Smooth muscle cell (in vitro differentiated cells): ENCODE measurements at regions not wholly inside any gene's neighbourhood (a gene's known extent, or its start where the extent isn't known, plus 50 kb on each side); places are given as distances from the start of the nearest gene placed in this dataset.
"Not testable (repeated sequence)": the region's sequence is repeated elsewhere in the genome, so short reads cannot be mapped to it uniquely, and the experiment has no call there.

Source experiments
- DNase-seq: peaks from one replicate; lab custom pipeline; 2025; ENCODE audit not compliant: unreplicated experiment; lab: John Stamatoyannopoulos, UW
- H2AFZ ChIP-seq: fragments of 200-600 bp; sonication (generic); 2 replicates; pipeline ENCODE4 v1.6.0; 2016; ENCODE audit warnings: antibody characterized with exemption, low read depth, mild to moderate bottlenecking
- H3F3A ChIP-seq: fragments of 200-600 bp; sonication (generic); 2 replicates; pipeline ENCODE4 v1.6.0; 2017; ENCODE audit warnings: antibody characterized with exemption, low read depth
- H3K27ac ChIP-seq: fragments of 200-600 bp; sonication (generic); 2 replicates; pipeline ENCODE4 v1.5.1; 2016; ENCODE audit warnings: low read depth, mild to moderate bottlenecking
- H3K27me3 ChIP-seq: fragments of 200-600 bp; sonication (generic); 2 replicates; pipeline ENCODE4 v1.6.1; 2016; ENCODE audit warnings: low read depth, mild to moderate bottlenecking
- H3K36me3 ChIP-seq: fragments of 200-600 bp; sonication (generic); 2 replicates; pipeline ENCODE4 v1.5.1; 2016; ENCODE audit warnings: low read depth
- H3K4me1 ChIP-seq: fragments of 200-600 bp; sonication (generic); 2 replicates; pipeline ENCODE4 v1.5.1; 2016; ENCODE audit warnings: low read depth
- H3K4me2 ChIP-seq: fragments of 200-600 bp; sonication (generic); 2 replicates; pipeline ENCODE4 v1.6.0; 2016; ENCODE audit warnings: mild to moderate bottlenecking
- H3K4me3 ChIP-seq: fragments of 200-600 bp; sonication (generic); 2 replicates; pipeline ENCODE4 v1.5.1; 2016; ENCODE audit warnings: mild to moderate bottlenecking
- H3K79me2 ChIP-seq: fragments of 200-600 bp; sonication (generic); 2 replicates; pipeline ENCODE4 v1.6.0; 2016; ENCODE audit warnings: low read depth, mild to moderate bottlenecking
- H3K9ac ChIP-seq: fragments of 200-600 bp; sonication (generic); 2 replicates; pipeline ENCODE4 v1.6.0; 2016; ENCODE audit warnings: low read depth
- H3K9me3 ChIP-seq: fragments of 200-600 bp; sonication (generic); replicated peaks from 2 replicates; pipeline ENCODE4 v1.5.1; 2016; ENCODE audit warnings: low read depth
- H4K20me1 ChIP-seq: fragments of 200-600 bp; sonication (generic); 2 replicates; pipeline ENCODE4 v1.6.0; 2016; ENCODE audit warnings: low read depth
- CTCF ChIP-seq: fragments of 200-600 bp; sonication (generic); IDR thresholded peaks from 2 replicates; pipeline ENCODE4 v1.5.1; 2017; ENCODE audit warnings: borderline replicate concordance, mild to moderate bottlenecking, antibody characterized with exemption; ENCODE audit not compliant: insufficient read depth, poor library complexity, severe bottlenecking
- WGBS: methylation state at CpG from one replicate; pipeline ENCODE4 v1.1.7; 2016; ENCODE audit warnings: low lambda C conversion rate; 5-methylcytosine and 5-hydroxymethylcytosine counted together

DNA sequence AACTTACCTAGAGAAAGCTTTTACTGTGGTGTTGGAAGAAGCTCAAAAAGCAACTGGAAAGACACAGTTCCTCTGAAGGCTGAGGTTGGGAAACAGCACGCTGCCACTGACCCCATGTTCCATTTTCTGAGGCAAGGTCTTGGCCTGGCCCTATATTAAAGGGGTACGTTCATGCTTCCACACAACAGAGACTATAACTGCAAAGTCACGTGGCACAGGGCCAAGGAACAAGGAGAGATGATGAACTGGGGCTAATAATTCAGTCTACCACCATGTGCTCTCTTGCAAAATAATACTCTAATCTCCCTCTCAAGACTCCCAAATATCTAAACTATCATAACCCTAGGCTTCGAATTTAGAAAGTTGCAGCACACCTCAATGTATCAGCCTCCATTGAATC lies 381.6 kb downstream of the DSEL start:
- Histone ChIP-seq H3K9ac (no peak overlapping the region), H3K27ac (no peak overlapping the region), H3K27me3 (no peaks in the 10 kb centered on the region), H4K20me1 (no peaks in the 10 kb centered on the region), H3K4me2 (no peak overlapping the region), H3K79me2 (no peaks in the 10 kb centered on the region), H2AFZ (no peak overlapping the region), H3K36me3 (no peaks in the 10 kb centered on the region), H3K4me1 (no peaks in the 10 kb centered on the region), H3F3A (no peaks in the 10 kb centered on the region), H3K4me3 (no peak overlapping the region), H3K9me3 (no peaks in the 10 kb centered on the region)
- no peak for DNase-seq
- 93% methylated on average over 4 of the region's 4 CpGs for WGBS
- no peak for TF ChIP-seq CTCF

DNA sequence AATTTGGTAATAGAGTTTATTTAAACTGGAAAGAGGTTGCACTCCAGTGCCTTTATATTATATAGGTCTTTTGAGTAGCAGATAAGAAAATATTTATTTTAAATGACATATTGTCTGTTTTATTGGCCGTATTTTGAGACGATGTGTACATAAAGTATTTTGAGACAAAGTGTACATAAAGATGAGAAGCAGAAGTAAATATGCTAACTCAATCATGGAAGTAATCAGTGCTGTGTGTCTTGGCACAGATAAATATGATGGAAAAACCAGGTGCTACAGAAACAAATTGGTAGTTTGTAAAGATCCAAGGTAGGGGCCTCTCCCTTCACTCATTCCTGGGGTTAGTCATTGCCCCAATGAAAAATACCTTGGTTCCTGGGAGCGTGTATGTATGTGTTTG lies 382.9 kb downstream of the DSEL start:
- H2AFZ ChIP-seq, result no peak overlapping the region
- H3K4me3 ChIP-seq, result no peak overlapping the region
- no peak for TF ChIP-seq CTCF
- H3K36me3 ChIP-seq, result no peaks in the 10 kb centered on the region
- H3K4me1 ChIP-seq, result no peaks in the 10 kb centered on the region
- no peaks in the 10 kb centered on the region for H3K79me2 ChIP-seq
- no peak for DNase-seq
- H3K27me3 ChIP-seq, result no peaks in the 10 kb centered on the region
- H3K9ac ChIP-seq, result no peak overlapping the region
- WGBS, result 56% methylated on average over 3 of the region's 3 CpGs
- no peaks in the 10 kb centered on the region for H3K9me3 ChIP-seq
- no peak overlapping the region for H3K4me2 ChIP-seq
- no peaks in the 10 kb centered on the region for H3F3A ChIP-seq
- H3K27ac ChIP-seq, result no peak overlapping the region
- H4K20me1 ChIP-seq, result no peaks in the 10 kb centered on the region

DNA sequence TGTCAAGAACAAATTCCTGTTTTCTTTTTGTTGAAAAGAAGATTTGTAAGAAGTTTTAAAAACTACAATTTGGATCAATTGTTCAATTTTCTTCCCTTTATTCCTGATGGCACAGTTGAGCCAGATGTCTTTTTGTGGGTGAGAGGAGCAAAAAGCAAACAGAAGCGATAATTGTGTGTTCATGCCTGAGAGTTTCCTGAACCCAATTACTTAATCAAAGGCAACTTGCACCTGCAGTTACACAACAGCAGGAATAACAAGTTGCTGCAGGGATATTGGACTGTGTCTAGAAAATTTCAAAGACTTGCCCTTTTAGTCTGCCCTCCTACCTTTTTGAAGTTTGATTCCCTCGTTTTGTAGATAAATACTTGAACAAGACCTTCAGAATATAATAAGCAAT lies 383.6 kb downstream of the DSEL start:
- H3K27me3 ChIP-seq, result no peaks in the 10 kb centered on the region
- H3F3A ChIP-seq, result no peaks in the 10 kb centered on the region
- WGBS, result 75% methylated on average over 2 of the region's 2 CpGs
- H4K20me1 ChIP-seq, result no peaks in the 10 kb centered on the region
- H3K4me3 ChIP-seq, result no peak overlapping the region
- no peaks in the 10 kb centered on the region for H3K4me1 ChIP-seq
- no peak for TF ChIP-seq CTCF
- H3K79me2 ChIP-seq, result no peaks in the 10 kb centered on the region
- H3K9ac ChIP-seq, result no peak overlapping the region
- no peak for DNase-seq
- no peaks in the 10 kb centered on the region for H3K9me3 ChIP-seq
- H3K36me3 ChIP-seq, result no peaks in the 10 kb centered on the region
- no peak overlapping the region for H3K27ac ChIP-seq
- no peak overlapping the region for H3K4me2 ChIP-seq
- H2AFZ ChIP-seq, result no peak overlapping the region

DNA sequence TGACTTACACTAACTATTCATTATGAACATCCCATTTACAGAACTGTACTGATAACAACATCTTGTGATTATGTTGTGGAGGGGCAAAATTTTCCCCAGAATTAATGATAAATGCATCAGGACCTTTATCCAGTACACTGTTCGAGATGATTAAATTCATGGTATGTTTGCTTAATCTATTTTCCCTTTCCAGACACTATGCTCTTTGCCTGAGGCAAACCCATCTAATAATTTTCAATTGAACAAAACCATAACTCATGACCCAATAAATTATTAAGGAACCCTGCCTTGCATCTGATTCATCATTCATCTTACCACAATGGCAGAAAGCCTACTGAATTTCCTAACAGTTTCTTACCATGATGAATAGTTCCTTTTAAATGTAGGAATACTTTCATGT lies 385.0 kb downstream of the DSEL start:
- H3K4me2 ChIP-seq, result no peak overlapping the region
- no peak overlapping the region for H2AFZ ChIP-seq
- H4K20me1 ChIP-seq, result no peaks in the 10 kb centered on the region
- 72% methylated on average over 1 of the region's 1 CpG for WGBS
- H3K27ac ChIP-seq, result no peak overlapping the region
- H3K79me2 ChIP-seq, result no peaks in the 10 kb centered on the region
- no peak overlapping the region for H3K9ac ChIP-seq
- no peak for DNase-seq
- no peaks in the 10 kb centered on the region for H3K36me3 ChIP-seq
- no peaks in the 10 kb centered on the region for H3K9me3 ChIP-seq
- no peaks in the 10 kb centered on the region for H3K27me3 ChIP-seq
- H3K4me1 ChIP-seq, result no peaks in the 10 kb centered on the region
- no peak overlapping the region for H3K4me3 ChIP-seq
- no peak for TF ChIP-seq CTCF
- H3F3A ChIP-seq, result no peaks in the 10 kb centered on the region

GRCh38 chr18:67126751-67127150 lies 389.8 kb downstream of the DSEL start:
- 96% methylated on average over 13 of the region's 32 CpGs for WGBS

More at GRCh38 chr18:67126751-67127150, 389.8 kb downstream of the DSEL start:
- not testable (repeated sequence) for H2AFZ ChIP-seq, DNase-seq, H4K20me1 ChIP-seq, H3F3A ChIP-seq, H3K79me2 ChIP-seq, H3K4me3 ChIP-seq, H3K27ac ChIP-seq, H3K9ac ChIP-seq, H3K36me3 ChIP-seq, H3K4me1 ChIP-seq, H3K4me2 ChIP-seq, H3K27me3 ChIP-seq, H3K9me3 ChIP-seq
